ENCODE measurements at regions not wholly inside any gene's neighbourhood (a gene's known extent, or its start where the extent isn't known, plus 50 kb on each side); places are given as distances from the start of the nearest gene placed in this dataset.

DNA sequence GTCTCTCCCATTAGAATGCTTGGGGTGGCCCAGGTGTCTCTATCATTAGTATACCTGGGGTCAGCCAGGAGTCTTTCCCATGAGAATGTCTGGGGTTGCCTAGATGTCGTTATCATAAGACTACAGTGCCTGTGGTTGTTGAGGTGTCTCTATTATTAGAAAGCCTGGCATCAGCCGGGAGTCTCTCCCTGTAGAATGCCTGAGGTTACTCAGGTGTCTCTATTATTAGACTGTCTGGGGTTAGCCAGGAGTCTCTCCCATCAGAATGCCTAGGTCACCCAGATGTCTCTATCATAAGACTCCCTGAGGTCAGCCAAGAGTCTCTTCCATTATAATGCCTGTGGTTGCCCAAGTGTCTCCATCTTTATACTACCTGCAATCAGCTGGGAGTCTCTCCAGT is 1541.1 kb downstream of the UQCRFS1 start (continued):
- TF ChIP-seq, protein P1, sequence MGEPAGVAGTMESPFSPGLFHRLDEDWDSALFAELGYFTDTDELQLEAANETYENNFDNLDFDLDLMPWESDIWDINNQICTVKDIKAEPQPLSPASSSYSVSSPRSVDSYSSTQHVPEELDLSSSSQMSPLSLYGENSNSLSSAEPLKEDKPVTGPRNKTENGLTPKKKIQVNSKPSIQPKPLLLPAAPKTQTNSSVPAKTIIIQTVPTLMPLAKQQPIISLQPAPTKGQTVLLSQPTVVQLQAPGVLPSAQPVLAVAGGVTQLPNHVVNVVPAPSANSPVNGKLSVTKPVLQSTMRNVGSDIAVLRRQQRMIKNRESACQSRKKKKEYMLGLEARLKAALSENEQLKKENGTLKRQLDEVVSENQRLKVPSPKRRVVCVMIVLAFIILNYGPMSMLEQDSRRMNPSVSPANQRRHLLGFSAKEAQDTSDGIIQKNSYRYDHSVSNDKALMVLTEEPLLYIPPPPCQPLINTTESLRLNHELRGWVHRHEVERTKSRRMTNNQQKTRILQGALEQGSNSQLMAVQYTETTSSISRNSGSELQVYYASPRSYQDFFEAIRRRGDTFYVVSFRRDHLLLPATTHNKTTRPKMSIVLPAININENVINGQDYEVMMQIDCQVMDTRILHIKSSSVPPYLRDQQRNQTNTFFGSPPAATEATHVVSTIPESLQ (CRISPR knock-in tag; IDR thresholded peaks at IDR 0.05): no peak
- no peak for TF ChIP-seq ZNF121 (CRISPR knock-in tag; IDR thresholded peaks at IDR 0.05)
- TF ChIP-seq SMAD3 (CRISPR knock-in tag; IDR thresholded peaks at IDR 0.05; ENCODE audit: borderline replicate concordance): no peak
- no peak for TF ChIP-seq GTF2I (CRISPR knock-in tag; conservative IDR thresholded peaks at IDR 0.05)
- TF ChIP-seq MYBL2 (CRISPR knock-in tag; IDR thresholded peaks at IDR 0.05): no peak
- no peak for TF ChIP-seq IRF2 (CRISPR knock-in tag; IDR thresholded peaks at IDR 0.05; ENCODE audit: borderline replicate concordance, low read depth)
- TF ChIP-seq HMGA2 (CRISPR knock-in tag; IDR thresholded peaks at IDR 0.05): no peak

DNA sequence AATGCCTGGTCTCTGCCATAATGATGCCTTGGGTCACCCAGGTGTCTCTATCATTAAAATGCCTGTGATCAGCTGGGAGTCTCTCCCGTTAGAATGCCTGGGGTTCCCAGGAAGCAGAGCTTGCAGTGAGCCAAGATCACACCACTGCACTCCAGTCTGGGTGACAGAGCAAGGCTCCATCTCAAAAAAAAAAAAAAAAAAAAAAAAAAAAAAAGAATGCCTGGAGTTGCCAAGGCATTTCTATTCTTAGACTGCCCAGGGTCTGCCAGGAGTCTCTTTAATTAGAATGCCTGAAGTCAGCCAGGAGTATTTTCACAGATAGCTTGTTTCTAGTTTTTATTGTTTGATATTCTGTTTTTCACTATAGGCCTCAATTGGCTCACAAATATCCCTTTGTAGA is 1552.5 kb downstream of the UQCRFS1 start:
- H3K27ac Mint-ChIP-seq: no peak overlapping the region
- ChIA-PET CTCF (no interaction called here), POLR2A (no interaction called here)
- peaks cover 75% of the 10 kb centered on the region for H3K9me3 Mint-ChIP-seq
- ATAC-seq (no peak), DNase-seq (ENCODE audit: low spot score) (no peak)
- TF ChIP-seq, protein P2, sequence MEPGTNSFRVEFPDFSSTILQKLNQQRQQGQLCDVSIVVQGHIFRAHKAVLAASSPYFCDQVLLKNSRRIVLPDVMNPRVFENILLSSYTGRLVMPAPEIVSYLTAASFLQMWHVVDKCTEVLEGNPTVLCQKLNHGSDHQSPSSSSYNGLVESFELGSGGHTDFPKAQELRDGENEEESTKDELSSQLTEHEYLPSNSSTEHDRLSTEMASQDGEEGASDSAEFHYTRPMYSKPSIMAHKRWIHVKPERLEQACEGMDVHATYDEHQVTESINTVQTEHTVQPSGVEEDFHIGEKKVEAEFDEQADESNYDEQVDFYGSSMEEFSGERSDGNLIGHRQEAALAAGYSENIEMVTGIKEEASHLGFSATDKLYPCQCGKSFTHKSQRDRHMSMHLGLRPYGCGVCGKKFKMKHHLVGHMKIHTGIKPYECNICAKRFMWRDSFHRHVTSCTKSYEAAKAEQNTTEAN (CRISPR knock-in tag; IDR thresholded peaks at IDR 0.05): no peak
- TF ChIP-seq, protein P3, sequence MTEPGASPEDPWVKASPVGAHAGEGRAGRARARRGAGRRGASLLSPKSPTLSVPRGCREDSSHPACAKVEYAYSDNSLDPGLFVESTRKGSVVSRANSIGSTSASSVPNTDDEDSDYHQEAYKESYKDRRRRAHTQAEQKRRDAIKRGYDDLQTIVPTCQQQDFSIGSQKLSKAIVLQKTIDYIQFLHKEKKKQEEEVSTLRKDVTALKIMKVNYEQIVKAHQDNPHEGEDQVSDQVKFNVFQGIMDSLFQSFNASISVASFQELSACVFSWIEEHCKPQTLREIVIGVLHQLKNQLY (CRISPR knock-in tag; IDR thresholded peaks at IDR 0.05): no peak
- TF ChIP-seq GTF2I (CRISPR knock-in tag; conservative IDR thresholded peaks at IDR 0.05) (no peak), RELA (CRISPR knock-in tag; IDR thresholded peaks at IDR 0.05; ENCODE audit: borderline replicate concordance) (no peak)
- H3K4me1 Mint-ChIP-seq: no peaks in the 10 kb centered on the region
- peaks cover 10% of the 10 kb centered on the region for H3K27me3 Mint-ChIP-seq (ENCODE audit: low read depth)
- H3K4me3 Mint-ChIP-seq: no peak overlapping the region
- peaks cover 76% of the 10 kb centered on the region for H3K36me3 Mint-ChIP-seq

DNA sequence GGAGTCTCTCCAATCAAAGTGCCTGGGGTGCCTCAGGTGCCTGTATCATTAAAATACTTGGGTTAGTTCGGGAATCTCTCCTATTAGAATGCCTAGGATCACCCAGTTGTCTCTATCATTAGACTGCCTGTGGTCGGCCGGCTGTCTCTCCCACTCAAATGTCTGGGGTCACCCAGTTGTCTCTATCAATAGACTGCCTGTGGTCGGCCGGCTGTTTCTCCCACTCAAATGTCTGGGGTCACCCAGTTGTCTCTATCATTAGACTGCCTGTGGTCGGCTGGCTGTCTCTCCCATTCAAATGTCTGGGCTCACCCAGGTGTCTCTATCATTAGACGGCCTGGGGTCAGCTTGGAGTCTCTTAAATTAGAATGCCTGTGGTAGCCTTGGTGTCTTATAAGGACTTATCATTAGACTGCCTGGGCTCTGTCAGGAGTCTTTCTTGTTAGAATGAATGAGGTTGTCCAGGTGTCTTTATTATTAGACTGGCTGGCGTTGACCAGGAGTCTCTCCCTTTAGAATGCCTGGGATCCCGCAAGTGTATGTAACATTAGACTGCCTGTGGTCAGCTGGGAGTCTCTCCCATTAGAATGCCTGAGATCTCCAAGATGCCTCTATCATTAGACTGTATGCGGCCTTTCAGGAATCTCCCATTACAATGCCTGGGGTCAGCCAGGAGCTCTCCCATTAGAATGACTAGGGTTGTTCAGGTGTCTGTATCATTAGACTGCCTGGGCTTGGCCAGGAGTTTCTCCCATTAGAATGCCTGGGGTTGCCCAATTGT is 1555.5 kb downstream of the UQCRFS1 start:
- peaks cover 87% of the 10 kb centered on the region for H3K9me3 Mint-ChIP-seq
- H3K36me3 Mint-ChIP-seq: peaks cover 80% of the 10 kb centered on the region
- ChIA-PET POLR2A (no interaction called here), CTCF (no interaction called here)
- H3K4me1 Mint-ChIP-seq: no peaks in the 10 kb centered on the region
- DNase-seq (ENCODE audit: low spot score) (no peak), ATAC-seq (no peak)
- H3K4me3 Mint-ChIP-seq: no peak overlapping the region
- no peak overlapping the region for H3K27ac Mint-ChIP-seq
- H3K27me3 Mint-ChIP-seq (ENCODE audit: low read depth): peaks cover 10% of the 10 kb centered on the region
- no peak for TF ChIP-seq TEAD4 (CRISPR knock-in tag; IDR thresholded peaks at IDR 0.05)
- TF ChIP-seq, protein P4, sequence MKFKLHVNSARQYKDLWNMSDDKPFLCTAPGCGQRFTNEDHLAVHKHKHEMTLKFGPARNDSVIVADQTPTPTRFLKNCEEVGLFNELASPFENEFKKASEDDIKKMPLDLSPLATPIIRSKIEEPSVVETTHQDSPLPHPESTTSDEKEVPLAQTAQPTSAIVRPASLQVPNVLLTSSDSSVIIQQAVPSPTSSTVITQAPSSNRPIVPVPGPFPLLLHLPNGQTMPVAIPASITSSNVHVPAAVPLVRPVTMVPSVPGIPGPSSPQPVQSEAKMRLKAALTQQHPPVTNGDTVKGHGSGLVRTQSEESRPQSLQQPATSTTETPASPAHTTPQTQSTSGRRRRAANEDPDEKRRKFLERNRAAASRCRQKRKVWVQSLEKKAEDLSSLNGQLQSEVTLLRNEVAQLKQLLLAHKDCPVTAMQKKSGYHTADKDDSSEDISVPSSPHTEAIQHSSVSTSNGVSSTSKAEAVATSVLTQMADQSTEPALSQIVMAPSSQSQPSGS (CRISPR knock-in tag; IDR thresholded peaks at IDR 0.05; ENCODE audit: borderline replicate concordance, low read depth): no peak
- TF ChIP-seq, protein P5, sequence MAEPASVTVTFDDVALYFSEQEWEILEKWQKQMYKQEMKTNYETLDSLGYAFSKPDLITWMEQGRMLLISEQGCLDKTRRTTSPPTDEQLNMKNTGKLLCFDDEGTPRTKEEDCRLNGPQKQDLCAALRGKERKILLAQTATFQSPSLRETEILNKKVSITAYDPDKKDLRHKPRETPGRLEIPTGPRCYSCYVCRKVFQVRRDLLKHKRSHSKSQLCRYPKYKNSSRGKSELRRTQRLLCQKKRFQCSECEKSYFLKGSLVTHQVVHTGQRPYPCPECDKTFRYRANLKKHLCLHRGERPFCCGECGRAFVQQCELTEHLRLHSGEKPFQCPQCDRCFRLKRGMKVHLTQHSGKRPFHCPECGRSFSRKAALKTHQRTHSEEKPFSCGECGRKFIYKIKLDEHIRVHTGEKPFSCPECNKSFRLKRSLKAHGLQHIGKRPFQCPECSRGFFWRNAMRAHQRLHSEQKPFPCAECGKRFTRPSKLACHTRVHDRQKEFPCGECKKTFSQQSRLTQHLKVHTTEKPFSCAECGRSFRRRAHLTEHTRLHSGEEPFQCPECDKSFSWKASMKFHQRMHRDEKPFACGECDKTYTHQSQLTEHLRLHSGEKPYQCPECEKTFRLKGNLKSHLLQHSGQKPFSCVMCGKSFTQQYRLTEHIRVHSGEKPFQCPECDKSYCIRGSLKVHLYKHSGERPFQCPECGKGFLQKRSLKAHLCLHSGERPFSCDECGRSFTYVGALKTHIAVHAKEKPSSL (CRISPR knock-in tag; conservative IDR thresholded peaks at IDR 0.05): no peak
- no peak for TF ChIP-seq NR3C1 (CRISPR knock-in tag; conservative IDR thresholded peaks at IDR 0.05; ENCODE audit: low read depth)
- no peak for TF ChIP-seq FOXK1 (CRISPR knock-in tag; IDR thresholded peaks at IDR 0.05)
- TF ChIP-seq ELF4 (CRISPR knock-in tag; IDR thresholded peaks at IDR 0.05; ENCODE audit: low read depth): no peak
- TF ChIP-seq, protein P6, sequence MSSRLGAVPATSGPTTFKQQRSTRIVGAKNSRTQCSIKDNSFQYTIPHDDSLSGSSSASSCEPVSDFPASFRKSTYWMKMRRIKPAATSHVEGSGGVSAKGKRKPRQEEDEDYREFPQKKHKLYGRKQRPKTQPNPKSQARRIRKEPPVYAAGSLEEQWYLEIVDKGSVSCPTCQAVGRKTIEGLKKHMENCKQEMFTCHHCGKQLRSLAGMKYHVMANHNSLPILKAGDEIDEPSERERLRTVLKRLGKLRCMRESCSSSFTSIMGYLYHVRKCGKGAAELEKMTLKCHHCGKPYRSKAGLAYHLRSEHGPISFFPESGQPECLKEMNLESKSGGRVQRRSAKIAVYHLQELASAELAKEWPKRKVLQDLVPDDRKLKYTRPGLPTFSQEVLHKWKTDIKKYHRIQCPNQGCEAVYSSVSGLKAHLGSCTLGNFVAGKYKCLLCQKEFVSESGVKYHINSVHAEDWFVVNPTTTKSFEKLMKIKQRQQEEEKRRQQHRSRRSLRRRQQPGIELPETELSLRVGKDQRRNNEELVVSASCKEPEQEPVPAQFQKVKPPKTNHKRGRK (CRISPR knock-in tag; IDR thresholded peaks at IDR 0.05; ENCODE audit: borderline replicate concordance): no peak
- TF ChIP-seq, protein P7, sequence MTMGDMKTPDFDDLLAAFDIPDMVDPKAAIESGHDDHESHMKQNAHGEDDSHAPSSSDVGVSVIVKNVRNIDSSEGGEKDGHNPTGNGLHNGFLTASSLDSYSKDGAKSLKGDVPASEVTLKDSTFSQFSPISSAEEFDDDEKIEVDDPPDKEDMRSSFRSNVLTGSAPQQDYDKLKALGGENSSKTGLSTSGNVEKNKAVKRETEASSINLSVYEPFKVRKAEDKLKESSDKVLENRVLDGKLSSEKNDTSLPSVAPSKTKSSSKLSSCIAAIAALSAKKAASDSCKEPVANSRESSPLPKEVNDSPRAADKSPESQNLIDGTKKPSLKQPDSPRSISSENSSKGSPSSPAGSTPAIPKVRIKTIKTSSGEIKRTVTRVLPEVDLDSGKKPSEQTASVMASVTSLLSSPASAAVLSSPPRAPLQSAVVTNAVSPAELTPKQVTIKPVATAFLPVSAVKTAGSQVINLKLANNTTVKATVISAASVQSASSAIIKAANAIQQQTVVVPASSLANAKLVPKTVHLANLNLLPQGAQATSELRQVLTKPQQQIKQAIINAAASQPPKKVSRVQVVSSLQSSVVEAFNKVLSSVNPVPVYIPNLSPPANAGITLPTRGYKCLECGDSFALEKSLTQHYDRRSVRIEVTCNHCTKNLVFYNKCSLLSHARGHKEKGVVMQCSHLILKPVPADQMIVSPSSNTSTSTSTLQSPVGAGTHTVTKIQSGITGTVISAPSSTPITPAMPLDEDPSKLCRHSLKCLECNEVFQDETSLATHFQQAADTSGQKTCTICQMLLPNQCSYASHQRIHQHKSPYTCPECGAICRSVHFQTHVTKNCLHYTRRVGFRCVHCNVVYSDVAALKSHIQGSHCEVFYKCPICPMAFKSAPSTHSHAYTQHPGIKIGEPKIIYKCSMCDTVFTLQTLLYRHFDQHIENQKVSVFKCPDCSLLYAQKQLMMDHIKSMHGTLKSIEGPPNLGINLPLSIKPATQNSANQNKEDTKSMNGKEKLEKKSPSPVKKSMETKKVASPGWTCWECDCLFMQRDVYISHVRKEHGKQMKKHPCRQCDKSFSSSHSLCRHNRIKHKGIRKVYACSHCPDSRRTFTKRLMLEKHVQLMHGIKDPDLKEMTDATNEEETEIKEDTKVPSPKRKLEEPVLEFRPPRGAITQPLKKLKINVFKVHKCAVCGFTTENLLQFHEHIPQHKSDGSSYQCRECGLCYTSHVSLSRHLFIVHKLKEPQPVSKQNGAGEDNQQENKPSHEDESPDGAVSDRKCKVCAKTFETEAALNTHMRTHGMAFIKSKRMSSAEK (CRISPR knock-in tag; IDR thresholded peaks at IDR 0.05; ENCODE audit: borderline replicate concordance): no peak
- TF ChIP-seq HMGA2 (CRISPR knock-in tag; IDR thresholded peaks at IDR 0.05): no peak
- TF ChIP-seq RORB (CRISPR knock-in tag; IDR thresholded peaks at IDR 0.05): no peak

Measured in WTC11 (cell line).